ENCODE measurements at regions not wholly inside any gene's neighbourhood (a gene's known extent, or its start where the extent isn't known, plus 50 kb on each side); places are given as distances from the start of the nearest gene placed in this dataset.

DNA sequence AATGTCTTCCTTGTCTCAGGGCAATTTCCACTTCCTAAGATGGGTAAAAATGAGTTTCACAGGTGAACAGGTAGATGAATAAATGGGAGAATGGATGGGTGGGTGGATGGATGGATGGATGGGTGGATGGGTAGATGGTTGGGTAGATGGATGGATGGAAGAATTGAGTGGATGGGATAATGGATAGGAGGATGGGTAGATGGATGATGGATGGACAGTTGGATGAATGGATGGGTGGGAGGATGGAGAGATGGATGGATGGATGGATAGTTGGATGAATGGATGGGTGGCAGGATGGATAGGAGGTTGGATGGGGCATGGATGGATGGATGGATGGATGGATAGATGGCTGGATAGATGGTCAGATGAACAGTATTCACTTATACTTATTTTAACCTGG, 90.9 kb downstream of the LRRC30 start:
- H3K27me3 ChIP-seq (ENCODE audit: control insufficient read depth, insufficient read depth, low read length), result no peaks in the 10 kb centered on the region
- no peaks in the 10 kb centered on the region for H3K9me3 ChIP-seq (ENCODE audit: control insufficient read depth, insufficient read depth, low read length)
- Mint-ChIP-seq H3K27ac (no peak overlapping the region), H3K9me3 (peaks cover 3 to 7% of the 10 kb centered on the region in 2 donors), H3K27me3 (ENCODE audit: low read depth in 2 of 2) (no peaks in the 10 kb centered on the region), H3K36me3 (no peaks in the 10 kb centered on the region), H3K4me3 (no peak overlapping the region), H3K4me1 (no peaks in the 10 kb centered on the region)
- H3K36me3 ChIP-seq (ENCODE audit: control insufficient read depth, insufficient read depth, low read length), result no peaks in the 10 kb centered on the region
- DNase-seq (no peak), ATAC-seq (no peak)
- H3K4me3 ChIP-seq (ENCODE audit: low read length), result no peak overlapping the region
- intact Hi-C loops (cut with micrococcal nuclease), result no loop called here
- H3K27ac ChIP-seq (ENCODE audit: low read length), result no peak overlapping the region
- H3K4me1 ChIP-seq (ENCODE audit: control insufficient read depth, insufficient read depth, low read length), result no peaks in the 10 kb centered on the region
- TF ChIP-seq, protein P1, sequence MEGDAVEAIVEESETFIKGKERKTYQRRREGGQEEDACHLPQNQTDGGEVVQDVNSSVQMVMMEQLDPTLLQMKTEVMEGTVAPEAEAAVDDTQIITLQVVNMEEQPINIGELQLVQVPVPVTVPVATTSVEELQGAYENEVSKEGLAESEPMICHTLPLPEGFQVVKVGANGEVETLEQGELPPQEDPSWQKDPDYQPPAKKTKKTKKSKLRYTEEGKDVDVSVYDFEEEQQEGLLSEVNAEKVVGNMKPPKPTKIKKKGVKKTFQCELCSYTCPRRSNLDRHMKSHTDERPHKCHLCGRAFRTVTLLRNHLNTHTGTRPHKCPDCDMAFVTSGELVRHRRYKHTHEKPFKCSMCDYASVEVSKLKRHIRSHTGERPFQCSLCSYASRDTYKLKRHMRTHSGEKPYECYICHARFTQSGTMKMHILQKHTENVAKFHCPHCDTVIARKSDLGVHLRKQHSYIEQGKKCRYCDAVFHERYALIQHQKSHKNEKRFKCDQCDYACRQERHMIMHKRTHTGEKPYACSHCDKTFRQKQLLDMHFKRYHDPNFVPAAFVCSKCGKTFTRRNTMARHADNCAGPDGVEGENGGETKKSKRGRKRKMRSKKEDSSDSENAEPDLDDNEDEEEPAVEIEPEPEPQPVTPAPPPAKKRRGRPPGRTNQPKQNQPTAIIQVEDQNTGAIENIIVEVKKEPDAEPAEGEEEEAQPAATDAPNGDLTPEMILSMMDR (IDR thresholded peaks at IDR 0.05), result no peak

DNA sequence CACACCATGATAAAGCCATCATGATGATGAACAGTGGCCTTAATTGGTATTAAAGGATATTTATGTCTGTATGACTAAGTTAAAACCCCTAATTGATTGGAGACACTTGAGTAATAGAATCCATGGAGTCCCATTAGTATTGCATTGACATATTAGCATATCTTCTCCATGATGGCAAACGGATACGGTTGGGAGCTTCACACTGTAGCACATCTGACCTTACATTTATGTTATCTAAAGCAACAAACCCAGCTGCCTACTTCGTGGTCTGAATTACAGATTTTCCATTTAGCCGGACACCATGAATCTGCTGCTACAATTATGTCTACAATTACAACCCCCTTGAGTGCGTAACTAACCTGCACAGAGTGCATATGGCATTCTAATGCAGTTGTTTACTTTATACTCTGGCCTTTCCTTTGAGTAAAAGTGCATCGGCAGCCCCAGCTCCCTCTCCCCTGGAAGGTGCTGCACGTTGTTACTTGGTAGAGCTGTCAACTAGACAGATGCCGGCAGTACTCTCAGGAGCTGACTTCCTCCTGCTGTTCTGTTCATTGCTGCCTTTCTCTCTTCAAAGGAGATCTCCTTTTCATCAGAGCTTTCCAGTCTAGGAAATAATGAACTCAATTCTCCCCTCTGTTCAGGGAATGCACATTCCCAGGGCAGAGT, 92.1 kb downstream of the LRRC30 start:
- TF ChIP-seq, protein P1 (IDR thresholded peaks at IDR 0.05), result no peak
- WGBS (ENCODE audit: insufficient coverage), result 44% methylated on average over 8 of the region's 8 CpGs
- peaks cover 6 to 7% of the 10 kb centered on the region in 2 donors for H3K9me3 Mint-ChIP-seq
- no peaks in the 10 kb centered on the region for H3K27me3 ChIP-seq (ENCODE audit: control insufficient read depth, insufficient read depth, low read length)
- intact Hi-C loops (cut with micrococcal nuclease), result no loop called here
- DNase-seq, result no peak
- no peaks in the 10 kb centered on the region for H3K27me3 Mint-ChIP-seq (ENCODE audit: low read depth in 2 of 2)
- no peak overlapping the region for H3K27ac Mint-ChIP-seq
- H3K36me3 ChIP-seq (ENCODE audit: control insufficient read depth, insufficient read depth, low read length), result no peaks in the 10 kb centered on the region
- H3K36me3 Mint-ChIP-seq, result no peaks in the 10 kb centered on the region
- H3K27ac ChIP-seq (ENCODE audit: low read length), result no peak overlapping the region
- no peaks in the 10 kb centered on the region for H3K4me1 Mint-ChIP-seq
- no peak overlapping the region for H3K4me3 ChIP-seq (ENCODE audit: low read length)
- no peaks in the 10 kb centered on the region for H3K4me1 ChIP-seq (ENCODE audit: control insufficient read depth, insufficient read depth, low read length)
- no peak for ATAC-seq
- H3K9me3 ChIP-seq (ENCODE audit: control insufficient read depth, insufficient read depth, low read length), result no peaks in the 10 kb centered on the region
- no peak overlapping the region for H3K4me3 Mint-ChIP-seq

DNA sequence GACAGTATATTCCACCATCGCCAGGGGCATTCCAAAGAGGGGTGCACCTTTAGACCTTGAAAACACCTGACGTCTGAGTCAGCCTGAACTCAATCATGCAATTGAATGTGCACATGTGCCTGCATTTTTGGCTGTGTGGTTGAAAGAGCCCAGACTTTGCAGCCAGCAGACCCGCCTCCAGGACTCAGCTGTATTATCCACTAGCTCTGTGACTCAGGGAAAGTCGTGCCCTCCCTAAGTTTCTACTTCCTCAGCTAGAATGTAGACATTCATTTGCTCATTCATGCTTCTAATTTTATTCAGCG, 94.2 kb downstream of the LRRC30 start:
- no peak for DNase-seq
- H3K36me3 Mint-ChIP-seq, result no peaks in the 10 kb centered on the region
- intact Hi-C loops (cut with micrococcal nuclease), result no loop called here
- Histone ChIP-seq H3K4me1 (ENCODE audit: control insufficient read depth, insufficient read depth, low read length) (no peaks in the 10 kb centered on the region), H3K4me3 (ENCODE audit: low read length) (no peak overlapping the region), H3K27ac (ENCODE audit: low read length) (no peak overlapping the region), H3K36me3 (ENCODE audit: control insufficient read depth, insufficient read depth, low read length) (no peaks in the 10 kb centered on the region), H3K27me3 (ENCODE audit: control insufficient read depth, insufficient read depth, low read length) (no peaks in the 10 kb centered on the region), H3K9me3 (ENCODE audit: control insufficient read depth, insufficient read depth, low read length) (no peaks in the 10 kb centered on the region)
- WGBS (ENCODE audit: insufficient coverage), result 71% methylated on average over 5 of the region's 5 CpGs
- TF ChIP-seq, protein P1 (IDR thresholded peaks at IDR 0.05), result no peak
- H3K4me3 Mint-ChIP-seq, result no peak overlapping the region
- no peak for ATAC-seq
- peaks cover 6 to 7% of the 10 kb centered on the region in 2 donors for H3K9me3 Mint-ChIP-seq
- no peak overlapping the region for H3K27ac Mint-ChIP-seq
- H3K27me3 Mint-ChIP-seq (ENCODE audit: low read depth in 2 of 2), result no peaks in the 10 kb centered on the region
- H3K4me1 Mint-ChIP-seq, result no peaks in the 10 kb centered on the region

DNA sequence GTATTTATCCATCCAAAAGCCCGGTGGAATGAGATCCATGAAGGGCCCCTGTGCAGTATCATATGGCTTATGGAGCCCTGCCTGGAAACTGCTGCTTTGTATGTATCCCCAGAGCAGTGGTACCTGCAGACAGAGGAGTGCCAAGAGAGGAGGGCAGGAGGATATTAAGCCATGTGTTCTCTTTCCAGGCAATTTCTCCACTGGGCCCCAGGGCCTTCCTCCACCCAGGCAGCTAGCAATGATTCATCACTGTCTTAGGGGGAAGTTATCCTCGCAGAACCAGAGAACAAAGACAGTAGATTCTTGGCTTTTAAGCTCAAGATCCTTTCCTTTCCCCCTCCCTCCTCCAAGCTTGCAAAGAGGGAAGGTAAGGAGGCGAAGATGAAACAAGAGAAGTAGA, 98.1 kb downstream of the LRRC30 start:
- no peak for ATAC-seq
- no peak overlapping the region for H3K4me3 Mint-ChIP-seq
- no peaks in the 10 kb centered on the region for H3K4me1 Mint-ChIP-seq
- H3K4me1 ChIP-seq (ENCODE audit: control insufficient read depth, insufficient read depth, low read length), result no peaks in the 10 kb centered on the region
- H3K36me3 ChIP-seq (ENCODE audit: control insufficient read depth, insufficient read depth, low read length), result no peaks in the 10 kb centered on the region
- H3K27ac Mint-ChIP-seq, result no peak overlapping the region
- TF ChIP-seq, protein P1 (IDR thresholded peaks at IDR 0.05), result no peak
- intact Hi-C loops (cut with micrococcal nuclease), result no loop called here
- no peaks in the 10 kb centered on the region for H3K27me3 ChIP-seq (ENCODE audit: control insufficient read depth, insufficient read depth, low read length)
- H3K27ac ChIP-seq (ENCODE audit: low read length), result no peak overlapping the region
- WGBS (ENCODE audit: insufficient coverage), result 88% methylated on average over 1 of the region's 3 CpGs
- H3K9me3 ChIP-seq (ENCODE audit: control insufficient read depth, insufficient read depth, low read length), result no peaks in the 10 kb centered on the region
- H3K36me3 Mint-ChIP-seq, result no peaks in the 10 kb centered on the region
- H3K4me3 ChIP-seq (ENCODE audit: low read length), result no peak overlapping the region
- H3K9me3 Mint-ChIP-seq, result peaks cover 2 to 9% of the 10 kb centered on the region in 2 donors
- no peaks in the 10 kb centered on the region for H3K27me3 Mint-ChIP-seq (ENCODE audit: low read depth in 2 of 2)
- no peak for DNase-seq
